Upper lobe of right lung (tissue), 1 donor: ENCODE measurements at regions not wholly inside any gene's neighbourhood (a gene's known extent, or its start where the extent isn't known, plus 50 kb on each side); places are given as distances from the start of the nearest gene placed in this dataset.
"Not testable (repeated sequence)": the region's sequence is repeated elsewhere in the genome, so short reads cannot be mapped to it uniquely, and the experiment has no call there.

Source experiments
- ATAC-seq: fragments of 200-7000 bp; cut with Tn5 transposase; one replicate; pipeline ENCODE4 v1.9.1; 2020; ENCODE audit warnings: mild to moderate bottlenecking, moderate library complexity
- DNase-seq: peaks from one replicate; pipeline ENCODE4 v3.0.0-alpha.2; 2020
- H3K27ac ChIP-seq: fragments of 200-600 bp; one replicate; pipeline ENCODE4 v1.8.0; 2022
- H3K27me3 ChIP-seq: fragments of 200-600 bp; one replicate; pipeline ENCODE4 v1.8.0; 2022; ENCODE audit warnings: mild to moderate bottlenecking
- H3K36me3 ChIP-seq: fragments of 200-600 bp; one replicate; pipeline ENCODE4 v1.8.0; 2022
- H3K4me1 ChIP-seq: fragments of 200-600 bp; one replicate; pipeline ENCODE4 v1.8.0; 2022
- H3K4me3 ChIP-seq: fragments of 200-600 bp; one replicate; pipeline ENCODE4 v1.8.0; 2022; ENCODE audit warnings: mild to moderate bottlenecking
- H3K9me3 ChIP-seq: fragments of 200-600 bp; one replicate; pipeline ENCODE4 v1.8.0; 2022
- intact Hi-C: fragments of 100-400 bp; cut with DNase I; formaldehyde crosslinking; loops from one replicate; pipeline ENCODE4 v1.11.0; 2022
- TF ChIP-seq, protein P1 (sequence below): fragments of 200-600 bp; IDR thresholded peaks from one replicate; pipeline ENCODE4 v1.8.0; 2022; ENCODE audit warnings: antibody characterized with exemption
- donor health status: DM: no; HTN: yes; CAD: no; lungs with severe emphysema.

DNA sequence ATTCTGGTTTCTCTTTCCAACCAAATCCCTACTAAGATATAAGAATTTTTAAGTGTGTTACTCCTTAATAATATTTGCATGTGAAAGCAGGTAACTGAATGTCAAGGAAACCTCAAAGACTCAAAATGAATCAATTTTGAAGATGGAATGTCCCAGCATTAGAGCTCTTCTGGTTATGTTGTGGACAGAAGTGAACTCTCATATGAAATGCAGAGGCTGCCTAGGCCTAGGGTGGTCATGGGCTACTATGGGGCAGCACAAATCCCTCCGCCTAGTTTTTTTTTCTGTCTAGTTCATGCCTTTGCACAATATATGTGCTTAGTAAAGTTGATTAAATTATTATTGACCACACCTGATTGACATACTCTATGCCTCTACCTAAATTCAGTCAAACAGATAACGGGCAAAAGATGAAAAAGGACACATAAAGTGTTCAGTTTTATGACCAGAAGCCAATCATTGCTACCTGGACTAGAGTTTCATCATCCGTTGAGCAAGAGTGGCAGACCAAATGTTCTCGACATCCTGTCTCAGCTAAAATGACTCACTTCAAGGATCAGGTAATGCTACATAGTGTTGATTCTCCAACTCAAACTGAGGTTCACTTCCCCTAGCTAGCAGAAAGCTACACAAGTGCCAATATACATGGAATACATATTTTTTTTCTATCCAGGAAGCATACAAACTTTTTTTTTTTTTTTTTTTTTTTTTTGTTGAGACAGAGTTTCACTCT lies 1211.4 kb downstream of the VRK1 start:
- H3K4me1 ChIP-seq, result no peaks in the 10 kb centered on the region
- DNase-seq, result no peak
- H3K9me3 ChIP-seq, result no peaks in the 10 kb centered on the region
- H3K4me3 ChIP-seq, result no peak overlapping the region
- no peaks in the 10 kb centered on the region for H3K27me3 ChIP-seq
- TF ChIP-seq, protein P1, sequence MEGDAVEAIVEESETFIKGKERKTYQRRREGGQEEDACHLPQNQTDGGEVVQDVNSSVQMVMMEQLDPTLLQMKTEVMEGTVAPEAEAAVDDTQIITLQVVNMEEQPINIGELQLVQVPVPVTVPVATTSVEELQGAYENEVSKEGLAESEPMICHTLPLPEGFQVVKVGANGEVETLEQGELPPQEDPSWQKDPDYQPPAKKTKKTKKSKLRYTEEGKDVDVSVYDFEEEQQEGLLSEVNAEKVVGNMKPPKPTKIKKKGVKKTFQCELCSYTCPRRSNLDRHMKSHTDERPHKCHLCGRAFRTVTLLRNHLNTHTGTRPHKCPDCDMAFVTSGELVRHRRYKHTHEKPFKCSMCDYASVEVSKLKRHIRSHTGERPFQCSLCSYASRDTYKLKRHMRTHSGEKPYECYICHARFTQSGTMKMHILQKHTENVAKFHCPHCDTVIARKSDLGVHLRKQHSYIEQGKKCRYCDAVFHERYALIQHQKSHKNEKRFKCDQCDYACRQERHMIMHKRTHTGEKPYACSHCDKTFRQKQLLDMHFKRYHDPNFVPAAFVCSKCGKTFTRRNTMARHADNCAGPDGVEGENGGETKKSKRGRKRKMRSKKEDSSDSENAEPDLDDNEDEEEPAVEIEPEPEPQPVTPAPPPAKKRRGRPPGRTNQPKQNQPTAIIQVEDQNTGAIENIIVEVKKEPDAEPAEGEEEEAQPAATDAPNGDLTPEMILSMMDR, result no peak
- H3K27ac ChIP-seq, result no peak overlapping the region
- intact Hi-C loops, result no loop called here
- ATAC-seq, result no peak
- no peaks in the 10 kb centered on the region for H3K36me3 ChIP-seq

- H3K9me3 ChIP-seq, H3K36me3 ChIP-seq, H3K27me3 ChIP-seq, H3K27ac ChIP-seq, ATAC-seq, intact Hi-C loops, H3K4me3 ChIP-seq, DNase-seq, H3K4me1 ChIP-seq: not testable (repeated sequence)
These were observed 1212.0 kb downstream of the VRK1 start for GRCh38 chr14:98009177-98009576.

DNA sequence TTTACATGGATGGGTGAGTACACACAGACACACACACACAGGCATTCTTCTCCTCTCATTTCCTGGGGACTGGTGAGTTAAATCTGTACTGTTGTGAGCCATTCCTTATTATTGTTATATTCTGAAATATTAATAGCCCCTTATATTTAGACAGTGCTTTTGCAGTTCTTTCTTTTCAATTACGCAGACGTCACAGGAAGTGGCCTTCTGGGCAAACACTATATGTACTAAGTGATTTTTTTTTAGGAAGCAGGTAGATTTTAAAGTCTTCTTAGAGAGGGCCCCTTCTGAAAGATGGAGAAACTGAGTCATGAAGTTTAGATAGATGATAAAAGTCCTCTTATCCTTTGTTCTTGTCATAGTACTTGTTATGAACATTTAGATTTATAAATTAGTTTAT lies 1213.6 kb downstream of the VRK1 start:
- H3K9me3 ChIP-seq, result no peaks in the 10 kb centered on the region
- no peaks in the 10 kb centered on the region for H3K36me3 ChIP-seq
- ATAC-seq (no peak), DNase-seq (no peak)
- no peaks in the 10 kb centered on the region for H3K4me1 ChIP-seq
- H3K27ac ChIP-seq, result no peak overlapping the region
- TF ChIP-seq, protein P1, result no peak
- intact Hi-C loops, result no loop called here
- no peak overlapping the region for H3K4me3 ChIP-seq
- H3K27me3 ChIP-seq, result no peaks in the 10 kb centered on the region

DNA sequence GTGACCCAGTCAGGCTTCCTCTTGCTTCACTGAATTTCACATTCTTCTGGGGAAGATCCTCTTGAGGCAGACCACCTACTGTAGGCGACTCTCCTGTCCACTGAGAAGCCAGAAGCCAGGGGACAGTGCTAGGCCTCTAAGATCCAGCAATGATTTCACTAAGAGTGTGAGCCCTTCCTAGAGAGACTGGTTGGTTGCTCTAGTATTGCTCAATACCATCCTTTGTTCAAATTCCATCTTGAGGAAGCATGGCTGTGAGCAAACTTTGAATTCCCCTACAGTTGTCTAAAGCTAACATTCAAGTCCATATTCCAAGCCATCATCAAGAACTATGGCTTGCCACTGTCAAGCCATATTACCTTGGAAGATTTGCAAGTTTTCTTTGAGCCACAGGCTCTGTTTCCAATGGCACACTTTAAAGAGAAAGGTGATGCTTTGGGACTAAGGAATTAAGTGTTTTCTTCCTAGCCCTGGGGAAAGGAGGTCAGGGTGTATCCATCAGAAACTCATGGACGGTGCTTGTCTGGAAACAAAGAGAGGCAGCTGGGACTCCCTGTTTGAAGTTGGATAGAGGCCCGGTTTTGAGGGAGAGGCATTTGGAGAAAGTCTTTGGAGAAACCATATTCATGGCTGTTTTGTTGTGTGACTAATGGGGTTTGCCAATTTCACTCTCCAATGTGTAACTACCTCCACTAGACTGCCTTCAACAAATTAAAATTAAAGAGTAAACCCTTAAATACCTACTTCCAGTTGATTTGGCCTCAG lies 1217.9 kb downstream of the VRK1 start:
- no peaks in the 10 kb centered on the region for H3K36me3 ChIP-seq
- no peak overlapping the region for H3K27ac ChIP-seq
- ATAC-seq (no peak), DNase-seq (no peak)
- TF ChIP-seq, protein P1, result no peak
- no peak overlapping the region for H3K4me3 ChIP-seq
- H3K9me3 ChIP-seq, result no peaks in the 10 kb centered on the region
- intact Hi-C loops, result no loop called here
- no peaks in the 10 kb centered on the region for H3K4me1 ChIP-seq
- no peaks in the 10 kb centered on the region for H3K27me3 ChIP-seq

GRCh38 chr14:98015921-98016320 lies 1218.7 kb downstream of the VRK1 start:
- intact Hi-C loops, result no loop called here
- no peaks in the 10 kb centered on the region for H3K36me3 ChIP-seq
- TF ChIP-seq, protein P1, result no peak
- H3K27ac ChIP-seq, result no peak overlapping the region
- DNase-seq (no peak), ATAC-seq (no peak)
- no peaks in the 10 kb centered on the region for H3K9me3 ChIP-seq
- H3K27me3 ChIP-seq, result no peaks in the 10 kb centered on the region
- H3K4me1 ChIP-seq, result no peaks in the 10 kb centered on the region
- no peak overlapping the region for H3K4me3 ChIP-seq

DNA sequence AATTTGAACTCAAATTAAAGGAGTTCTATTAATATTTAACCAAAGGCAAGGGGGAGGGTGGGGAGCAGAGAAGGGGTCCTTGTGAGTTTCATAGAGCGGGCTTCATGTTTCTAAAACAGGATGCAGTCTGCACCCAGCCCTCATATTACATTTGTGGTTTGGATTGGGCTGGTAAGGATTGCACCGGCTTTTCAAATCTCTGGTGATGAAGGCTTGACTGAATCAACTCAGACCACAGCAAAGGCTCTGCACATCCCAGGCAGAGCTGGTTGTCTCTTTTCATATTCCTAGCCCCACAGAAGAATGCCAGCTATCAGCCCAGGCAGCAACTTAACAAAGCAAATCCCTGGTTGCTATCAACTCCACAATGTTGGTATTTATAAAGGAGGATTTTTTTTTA lies 1221.4 kb downstream of the VRK1 start:
- H3K27ac ChIP-seq, result no peak overlapping the region
- ATAC-seq, result no peak
- TF ChIP-seq, protein P1, result no peak
- H3K36me3 ChIP-seq, result no peaks in the 10 kb centered on the region
- H3K9me3 ChIP-seq, result no peaks in the 10 kb centered on the region
- no peaks in the 10 kb centered on the region for H3K4me1 ChIP-seq
- intact Hi-C loops, result no loop called here
- no peak for DNase-seq
- H3K27me3 ChIP-seq, result no peaks in the 10 kb centered on the region
- H3K4me3 ChIP-seq, result no peak overlapping the region
